ENCODE measurements at regions not wholly inside any gene's neighbourhood (a gene's known extent, or its start where the extent isn't known, plus 50 kb on each side); places are given as distances from the start of the nearest gene placed in this dataset.

- TF ChIP-seq POLR2A (IDR thresholded peaks at IDR 0.05) (no peak), CTCF (IDR thresholded peaks at IDR 0.05) (no peak)
Measured at GRCh38 chr3:118531816-118532215, 502.8 kb downstream of the IGSF11 start.

All from lower leg skin (tissue), 3 donors.